ENCODE measurements at regions not wholly inside any gene's neighbourhood (a gene's known extent, or its start where the extent isn't known, plus 50 kb on each side); places are given as distances from the start of the nearest gene placed in this dataset.

- no peak overlapping the region for H2BK15ac ChIP-seq (ENCODE audit: low read depth, poor library complexity, severe bottlenecking)
- no peaks in the 10 kb centered on the region for H3K36me3 ChIP-seq (ENCODE audit: control insufficient read depth in 1 of 2, insufficient read depth in 2 of 2, low read depth in 1 of 2, low read length in 2 of 2)
- H3K27me3 ChIP-seq (ENCODE audit: control insufficient read depth in 1 of 2, insufficient read depth in 1 of 2, low read length in 2 of 2) = no peaks in the 10 kb centered on the region
- H3K4me3 ChIP-seq (ENCODE audit: insufficient read depth in 1 of 2, low read depth in 1 of 2, low read length in 2 of 2) = no peak overlapping the region
- no peak overlapping the region for H3K14ac ChIP-seq (ENCODE audit: low read length in 2 of 2)
- H3K27ac ChIP-seq (ENCODE audit: low read length, poor library complexity, severe bottlenecking) = no peak overlapping the region
- H2AK5ac ChIP-seq (ENCODE audit: low read length, severe bottlenecking) = no peak overlapping the region
- no peak for DNase-seq
- no peak overlapping the region for H3K18ac ChIP-seq (ENCODE audit: low read depth in 1 of 2, low read length in 2 of 2)
- no peak overlapping the region for H4K91ac ChIP-seq (ENCODE audit: low read length)
- H2BK12ac ChIP-seq (ENCODE audit: low read length in 2 of 2) = no peak overlapping the region
- no peak overlapping the region for H2BK120ac ChIP-seq (ENCODE audit: low read depth, low read length)
- no peaks in the 10 kb centered on the region for H3K4me1 ChIP-seq (ENCODE audit: control insufficient read depth, insufficient read depth, low read depth, low read length)
- H2BK5ac ChIP-seq (ENCODE audit: low read depth, low read length, poor library complexity, severe bottlenecking) = no peak overlapping the region
- no peaks in the 10 kb centered on the region for H3K79me1 ChIP-seq (replicated peaks; ENCODE audit: low read length, poor library complexity, severe bottlenecking)
- H3K4ac ChIP-seq (ENCODE audit: low read depth in 1 of 2, low read length in 2 of 2) = no peak overlapping the region
- H4K8ac ChIP-seq (ENCODE audit: low read length) = no peak overlapping the region
- no peak overlapping the region for H3K9ac ChIP-seq (ENCODE audit: low read length)
- H3K9me3 ChIP-seq (ENCODE audit: control insufficient read depth, low read length) = peaks cover 3% of the 10 kb centered on the region
- WGBS = 88% methylated on average over 2 of the region's 2 CpGs
- H3K4me2 ChIP-seq (ENCODE audit: low read length, poor library complexity, severe bottlenecking) = no peak overlapping the region
- no peak overlapping the region for H3K23ac ChIP-seq (ENCODE audit: low read length in 2 of 2)
- no peak overlapping the region for H2AFZ ChIP-seq (ENCODE audit: low read depth, low read length)
Observed at GRCh38 chr16:47987136-47987535, 168.7 kb downstream of the ABCC12 start.

- Histone ChIP-seq H3K18ac (ENCODE audit: low read depth in 1 of 2, low read length in 2 of 2) (no peak overlapping the region), H3K23ac (ENCODE audit: low read length in 2 of 2) (no peak overlapping the region), H2BK5ac (ENCODE audit: low read depth, low read length, poor library complexity, severe bottlenecking) (no peak overlapping the region), H3K27me3 (ENCODE audit: control insufficient read depth in 1 of 2, insufficient read depth in 1 of 2, low read length in 2 of 2) (no peaks in the 10 kb centered on the region), H3K9me3 (ENCODE audit: control insufficient read depth, low read length) (peaks cover 3% of the 10 kb centered on the region), H4K91ac (ENCODE audit: low read length) (no peak overlapping the region), H3K14ac (ENCODE audit: low read length in 2 of 2) (no peak overlapping the region), H3K27ac (ENCODE audit: low read length, poor library complexity, severe bottlenecking) (no peak overlapping the region), H2BK12ac (ENCODE audit: low read length in 2 of 2) (no peak overlapping the region), H3K79me1 (replicated peaks; ENCODE audit: low read length, poor library complexity, severe bottlenecking) (no peaks in the 10 kb centered on the region), H4K8ac (ENCODE audit: low read length) (no peak overlapping the region), H2BK120ac (ENCODE audit: low read depth, low read length) (no peak overlapping the region), H2BK15ac (ENCODE audit: low read depth, poor library complexity, severe bottlenecking) (no peak overlapping the region), H3K4me3 (ENCODE audit: insufficient read depth in 1 of 2, low read depth in 1 of 2, low read length in 2 of 2) (no peak overlapping the region), H3K9ac (ENCODE audit: low read length) (no peak overlapping the region), H2AFZ (ENCODE audit: low read depth, low read length) (no peak overlapping the region), H2AK5ac (ENCODE audit: low read length, severe bottlenecking) (no peak overlapping the region), H3K4ac (ENCODE audit: low read depth in 1 of 2, low read length in 2 of 2) (no peak overlapping the region), H3K36me3 (ENCODE audit: control insufficient read depth in 1 of 2, insufficient read depth in 2 of 2, low read depth in 1 of 2, low read length in 2 of 2) (no peaks in the 10 kb centered on the region), H3K4me2 (ENCODE audit: low read length, poor library complexity, severe bottlenecking) (no peak overlapping the region), H3K4me1 (ENCODE audit: control insufficient read depth, insufficient read depth, low read depth, low read length) (no peaks in the 10 kb centered on the region)
- no peak for DNase-seq
Observed at GRCh38 chr16:47986031-47986430, 169.8 kb downstream of the ABCC12 start.

GRCh38 chr16:47984669-47985068 lies 171.1 kb downstream of the ABCC12 start:
- Histone ChIP-seq H3K23ac (ENCODE audit: low read length in 2 of 2) (no peak overlapping the region), H3K79me1 (replicated peaks; ENCODE audit: low read length, poor library complexity, severe bottlenecking) (no peaks in the 10 kb centered on the region), H2BK12ac (ENCODE audit: low read length in 2 of 2) (no peak overlapping the region), H3K4me2 (ENCODE audit: low read length, poor library complexity, severe bottlenecking) (no peak overlapping the region), H3K27me3 (ENCODE audit: control insufficient read depth in 1 of 2, insufficient read depth in 1 of 2, low read length in 2 of 2) (peaks cover 0 to 4% of the 10 kb centered on the region in 2 experiments), H4K91ac (ENCODE audit: low read length) (no peak overlapping the region), H2AFZ (ENCODE audit: low read depth, low read length) (no peak overlapping the region), H3K14ac (ENCODE audit: low read length in 2 of 2) (no peak overlapping the region), H3K18ac (ENCODE audit: low read depth in 1 of 2, low read length in 2 of 2) (no peak overlapping the region), H2BK15ac (ENCODE audit: low read depth, poor library complexity, severe bottlenecking) (no peak overlapping the region), H3K4me3 (ENCODE audit: insufficient read depth in 1 of 2, low read depth in 1 of 2, low read length in 2 of 2) (no peak overlapping the region), H3K4me1 (ENCODE audit: control insufficient read depth, insufficient read depth, low read depth, low read length) (no peaks in the 10 kb centered on the region), H3K9ac (ENCODE audit: low read length) (no peak overlapping the region), H2BK120ac (ENCODE audit: low read depth, low read length) (no peak overlapping the region), H3K36me3 (ENCODE audit: control insufficient read depth in 1 of 2, insufficient read depth in 2 of 2, low read depth in 1 of 2, low read length in 2 of 2) (no peaks in the 10 kb centered on the region), H2BK5ac (ENCODE audit: low read depth, low read length, poor library complexity, severe bottlenecking) (no peak overlapping the region), H3K9me3 (ENCODE audit: control insufficient read depth, low read length) (peaks cover 3% of the 10 kb centered on the region), H3K4ac (ENCODE audit: low read depth in 1 of 2, low read length in 2 of 2) (no peak overlapping the region), H2AK5ac (ENCODE audit: low read length, severe bottlenecking) (no peak overlapping the region), H4K8ac (ENCODE audit: low read length) (no peak overlapping the region), H3K27ac (ENCODE audit: low read length, poor library complexity, severe bottlenecking) (no peak overlapping the region)
- no peak for DNase-seq

- H2BK15ac ChIP-seq (ENCODE audit: low read depth, poor library complexity, severe bottlenecking) = no peak overlapping the region
- no peak overlapping the region for H2AFZ ChIP-seq (ENCODE audit: low read depth, low read length)
- H3K23ac ChIP-seq (ENCODE audit: low read length in 2 of 2) = no peak overlapping the region
- H3K18ac ChIP-seq (ENCODE audit: low read depth in 1 of 2, low read length in 2 of 2) = no peak overlapping the region
- no peaks in the 10 kb centered on the region for H3K79me1 ChIP-seq (replicated peaks; ENCODE audit: low read length, poor library complexity, severe bottlenecking)
- peaks cover 3% of the 10 kb centered on the region for H3K9me3 ChIP-seq (ENCODE audit: control insufficient read depth, low read length)
- H4K8ac ChIP-seq (ENCODE audit: low read length) = no peak overlapping the region
- no peak for DNase-seq
- no peaks in the 10 kb centered on the region for H3K4me1 ChIP-seq (ENCODE audit: control insufficient read depth, insufficient read depth, low read depth, low read length)
- WGBS = 88% methylated on average over 4 of the region's 5 CpGs
- H3K4me2 ChIP-seq (ENCODE audit: low read length, poor library complexity, severe bottlenecking) = no peak overlapping the region
- no peak overlapping the region for H3K4ac ChIP-seq (ENCODE audit: low read depth in 1 of 2, low read length in 2 of 2)
- no peak overlapping the region for H3K27ac ChIP-seq (ENCODE audit: low read length, poor library complexity, severe bottlenecking)
- H3K9ac ChIP-seq (ENCODE audit: low read length) = no peak overlapping the region
- H2AK5ac ChIP-seq (ENCODE audit: low read length, severe bottlenecking) = no peak overlapping the region
- H2BK120ac ChIP-seq (ENCODE audit: low read depth, low read length) = no peak overlapping the region
- no peak overlapping the region for H3K4me3 ChIP-seq (ENCODE audit: insufficient read depth in 1 of 2, low read depth in 1 of 2, low read length in 2 of 2)
- no peak overlapping the region for H2BK5ac ChIP-seq (ENCODE audit: low read depth, low read length, poor library complexity, severe bottlenecking)
- no peaks in the 10 kb centered on the region for H3K36me3 ChIP-seq (ENCODE audit: control insufficient read depth in 1 of 2, insufficient read depth in 2 of 2, low read depth in 1 of 2, low read length in 2 of 2)
- no peak overlapping the region for H2BK12ac ChIP-seq (ENCODE audit: low read length in 2 of 2)
- no peak overlapping the region for H4K91ac ChIP-seq (ENCODE audit: low read length)
- H3K27me3 ChIP-seq (ENCODE audit: control insufficient read depth in 1 of 2, insufficient read depth in 1 of 2, low read length in 2 of 2) = peaks cover 0 to 6% of the 10 kb centered on the region in 2 experiments
- no peak overlapping the region for H3K14ac ChIP-seq (ENCODE audit: low read length in 2 of 2)
Observed at GRCh38 chr16:47983999-47984580, 171.7 kb downstream of the ABCC12 start.

Data from mesenchymal stem cell (in vitro differentiated cells and primary cell).